A549 (cell line): ENCODE measurements at regions not wholly inside any gene's neighbourhood (a gene's known extent, or its start where the extent isn't known, plus 50 kb on each side); places are given as distances from the start of the nearest gene placed in this dataset.

Source experiments
- ATAC-seq, 2 experiments: fragments of 200-7000 bp in 1 of 2; fragments of >200 bp in 1 of 2; cut with Nextera tagmentation in 1 of 2; cut with Tn5 transposase in 1 of 2; 3 replicates each; pipeline versions ENCODE4 v1.8.0 to v1.9.1; 2018 to 2020; ENCODE audit warnings: mild to moderate bottlenecking in 1 of 2, moderate library complexity in 1 of 2
- CTCF ChIA-PET: fragments of 300-600 bp; sonication (Branson Sonifier 250); formaldehyde crosslinking; extraction: SDS; loops from one replicate; lab custom pipeline; 2021; ENCODE audit warnings: antibody characterized with exemption, inconsistent platforms; lab: Yijun Ruan, JAX
- POLR2A ChIA-PET: fragments of 350-600 bp; formaldehyde crosslinking; extraction: SDS; loops from one replicate; lab custom pipeline; 2021; ENCODE audit warnings: antibody characterized with exemption, inconsistent platforms; lab: Yijun Ruan, JAX
- DNase-seq, 2 experiments: peaks; one replicate each; pipeline versions ENCODE4 v3.0.0 to v3.0.0-alpha.2; 2011 to 2016; ENCODE audit warnings: low read depth in 1 of 2, low spot score in 1 of 2
- FAIRE-seq: peaks from 2 replicates; lab custom pipeline; 2011; peaks lifted over from hg19 to GRCh38; lab: Jason Lieb, UNC
- H3K27ac ChIP-seq, 2 experiments: fragments of >200 bp; sonication (Bioruptor Twin); formaldehyde crosslinking; 3 replicates each; pipeline ENCODE4 v1.5.1; 2016 to 2017
- H3K4me1 ChIP-seq: fragments of >200 bp; sonication (Bioruptor Twin); formaldehyde crosslinking; 3 replicates; pipeline ENCODE4 v1.6.1; 2016
- H3K4me2 ChIP-seq: fragments of >200 bp; sonication (Bioruptor Twin); formaldehyde crosslinking; 3 replicates; pipeline ENCODE4 v1.6.1; 2016
- H3K4me3 ChIP-seq: fragments of >200 bp; sonication (Bioruptor Twin); formaldehyde crosslinking; 3 replicates; pipeline ENCODE4 v1.5.1; 2016
- H3K9me3 ChIP-seq: fragments of >200 bp; sonication (Bioruptor Twin); formaldehyde crosslinking; 3 replicates; pipeline ENCODE4 v1.6.1; 2016
- CEBPB ChIP-seq, 2 experiments: fragments of >200 bp in 1 of 2; sonication (Bioruptor Twin) in 1 of 2; formaldehyde crosslinking in 1 of 2; IDR thresholded peaks; 2 replicates each; pipeline ENCODE4 v1.6.1; 2012 to 2016
- EHMT2 ChIP-seq: fragments of 200-600 bp; sonication (generic); IDR thresholded peaks from 2 replicates; pipeline ENCODE4 v1.6.1; 2016; ENCODE audit warnings: antibody characterized with exemption, low read depth, mild to moderate bottlenecking, moderate library complexity
- EP300 ChIP-seq, 2 experiments: fragments of >200 bp; sonication (Bioruptor Twin); formaldehyde crosslinking; IDR thresholded peaks; 2 replicates in 1 of 2; 3 replicates in 1 of 2; pipeline ENCODE4 v1.6.1; 2016 to 2017
- FOSL2 ChIP-seq, 2 experiments: fragments of 450-650 bp in 1 of 2; fragments of >200 bp in 1 of 2; sonication (Bioruptor Twin) in 1 of 2; formaldehyde crosslinking; IDR thresholded peaks; 2 replicates each; pipeline versions ENCODE4 v1.5.0 to v1.6.1; 2016 to 2020; ENCODE audit warnings: mild to moderate bottlenecking in 1 of 2, moderate library complexity in 1 of 2
- HDAC2 ChIP-seq: fragments of 200-600 bp; sonication (generic); IDR thresholded peaks from 2 replicates; pipeline ENCODE4 v1.6.1; 2016
- HEYL ChIP-seq: fragments of 250-450 bp; sonication (Bioruptor Pico); IDR thresholded peaks from 2 replicates; pipeline ENCODE4 v1.8.0; 2021; ENCODE audit warnings: mild to moderate bottlenecking, moderate library complexity
- HMGXB4 ChIP-seq: fragments of 250-450 bp; sonication (Bioruptor Pico); IDR thresholded peaks from 2 replicates; pipeline ENCODE4 v1.5.0; 2021; ENCODE audit warnings: mild to moderate bottlenecking, moderate library complexity, borderline replicate concordance
- HOXB5 ChIP-seq: fragments of 250-450 bp; sonication (Bioruptor Pico); IDR thresholded peaks from 2 replicates; pipeline ENCODE4 v1.5.0; 2020; ENCODE audit warnings: mild to moderate bottlenecking, moderate library complexity
- MAZ ChIP-seq: fragments of 150-350 bp; IDR thresholded peaks from 2 replicates; pipeline ENCODE4 v1.6.1; 2014; ENCODE audit warnings: antibody characterized with exemption, low read depth, low read length, borderline replicate concordance
- POLR2A ChIP-seq: IDR thresholded peaks from 2 replicates; pipeline ENCODE4 v1.6.1; 2012; ENCODE audit warnings: mild to moderate bottlenecking, low read length
- RAD21 ChIP-seq, 2 experiments: fragments of >200 bp in 1 of 2; sonication (Bioruptor Twin) in 1 of 2; formaldehyde crosslinking in 1 of 2; IDR thresholded peaks in 1 of 2; conservative IDR thresholded peaks in 1 of 2; 2 replicates in 1 of 2; 3 replicates in 1 of 2; pipeline ENCODE4 v1.6.1; 2012 to 2018; ENCODE audit warnings: inconsistent platforms in 1 of 2
- RARB ChIP-seq: fragments of 250-450 bp; sonication (Bioruptor Pico); IDR thresholded peaks from 2 replicates; pipeline ENCODE4 v1.8.0; 2021; ENCODE audit warnings: mild to moderate bottlenecking, moderate library complexity
- RFX5 ChIP-seq: fragments of 450-650 bp; IDR thresholded peaks from 2 replicates; pipeline ENCODE4 v1.7.1; 2014; ENCODE audit warnings: antibody characterized with exemption, mild to moderate bottlenecking, moderate library complexity
- RNF2 ChIP-seq: fragments of 200-600 bp; sonication (generic); IDR thresholded peaks from 2 replicates; pipeline ENCODE4 v1.6.1; 2016; ENCODE audit warnings: low read depth, mild to moderate bottlenecking, antibody characterized with exemption, moderate library complexity, borderline replicate concordance
- SREBF2 ChIP-seq: fragments of 450-650 bp; IDR thresholded peaks from 2 replicates; pipeline ENCODE4 v1.6.1; 2014; ENCODE audit warnings: mild to moderate bottlenecking, moderate library complexity
- ZSCAN20 ChIP-seq: fragments of 250-450 bp; sonication (Bioruptor Pico); IDR thresholded peaks from 2 replicates; pipeline ENCODE4 v1.8.0; 2022; ENCODE audit warnings: mild to moderate bottlenecking, moderate library complexity
- WGBS: methylation state at CpG from one replicate; pipeline ENCODE4 v1.1.6; 2017; ENCODE audit errors: missing lambda C conversion rate; 5-methylcytosine and 5-hydroxymethylcytosine counted together
- TF ChIP-seq, protein P1 (sequence below): fragments of 150-350 bp; IDR thresholded peaks from 2 replicates; pipeline ENCODE4 v1.6.1; 2014; ENCODE audit warnings: low read depth, mild to moderate bottlenecking, low read length
- TF ChIP-seq, protein P2 (sequence below): fragments of 200-600 bp; sonication (generic); IDR thresholded peaks from 2 replicates; pipeline ENCODE4 v1.6.1; 2016; ENCODE audit warnings: antibody characterized with exemption, mild to moderate bottlenecking, moderate library complexity

DNA sequence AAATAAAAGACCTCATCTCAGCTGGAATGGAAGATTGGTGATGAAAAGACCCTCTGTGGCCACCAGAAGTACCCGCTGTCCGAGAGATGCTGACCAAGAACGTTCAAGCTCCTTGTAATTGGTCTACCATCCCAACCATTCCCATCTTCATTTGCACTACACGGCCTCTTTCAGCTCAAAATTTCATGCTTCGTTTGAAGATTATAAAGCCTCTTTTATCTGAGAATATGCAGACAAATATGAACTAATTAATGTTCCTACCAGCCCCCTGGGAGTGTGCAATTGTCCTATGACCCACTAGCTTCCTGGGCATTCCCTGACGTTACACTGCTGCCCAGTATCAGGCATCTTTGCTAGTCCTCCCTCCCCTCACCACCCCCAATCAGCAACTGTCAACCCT, 583.7 kb downstream of the MID1IP1 start:
- Histone ChIP-seq H3K4me1 (no peaks in the 10 kb centered on the region), H3K4me3 (no peak overlapping the region), H3K27ac (no peak overlapping the region), H3K9me3 (no peaks in the 10 kb centered on the region), H3K4me2 (no peak overlapping the region)
- DNase-seq, result no peak
- POLR2A ChIA-PET, result no interaction called here
- 12% methylated on average over 6 of the region's 6 CpGs for WGBS
- CTCF ChIA-PET, result no interaction called here
- no peak for ATAC-seq
- FAIRE-seq, result no peak
- TF ChIP-seq, protein P1, sequence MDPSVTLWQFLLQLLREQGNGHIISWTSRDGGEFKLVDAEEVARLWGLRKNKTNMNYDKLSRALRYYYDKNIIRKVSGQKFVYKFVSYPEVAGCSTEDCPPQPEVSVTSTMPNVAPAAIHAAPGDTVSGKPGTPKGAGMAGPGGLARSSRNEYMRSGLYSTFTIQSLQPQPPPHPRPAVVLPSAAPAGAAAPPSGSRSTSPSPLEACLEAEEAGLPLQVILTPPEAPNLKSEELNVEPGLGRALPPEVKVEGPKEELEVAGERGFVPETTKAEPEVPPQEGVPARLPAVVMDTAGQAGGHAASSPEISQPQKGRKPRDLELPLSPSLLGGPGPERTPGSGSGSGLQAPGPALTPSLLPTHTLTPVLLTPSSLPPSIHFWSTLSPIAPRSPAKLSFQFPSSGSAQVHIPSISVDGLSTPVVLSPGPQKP, result no peak
- TF ChIP-seq RFX5 (no peak), ZSCAN20 (no peak), SREBF2 (no peak), MAZ (no peak), HEYL (no peak)

GRCh38 chrX:39388730-39389129, 587.5 kb downstream of the MID1IP1 start:
- H3K4me3 ChIP-seq, result no peak overlapping the region
- no peaks in the 10 kb centered on the region for H3K9me3 ChIP-seq
- WGBS, result 0% methylated on average over 1 of the region's 2 CpGs
- no peaks in the 10 kb centered on the region for H3K4me1 ChIP-seq
- TF ChIP-seq, protein P2, sequence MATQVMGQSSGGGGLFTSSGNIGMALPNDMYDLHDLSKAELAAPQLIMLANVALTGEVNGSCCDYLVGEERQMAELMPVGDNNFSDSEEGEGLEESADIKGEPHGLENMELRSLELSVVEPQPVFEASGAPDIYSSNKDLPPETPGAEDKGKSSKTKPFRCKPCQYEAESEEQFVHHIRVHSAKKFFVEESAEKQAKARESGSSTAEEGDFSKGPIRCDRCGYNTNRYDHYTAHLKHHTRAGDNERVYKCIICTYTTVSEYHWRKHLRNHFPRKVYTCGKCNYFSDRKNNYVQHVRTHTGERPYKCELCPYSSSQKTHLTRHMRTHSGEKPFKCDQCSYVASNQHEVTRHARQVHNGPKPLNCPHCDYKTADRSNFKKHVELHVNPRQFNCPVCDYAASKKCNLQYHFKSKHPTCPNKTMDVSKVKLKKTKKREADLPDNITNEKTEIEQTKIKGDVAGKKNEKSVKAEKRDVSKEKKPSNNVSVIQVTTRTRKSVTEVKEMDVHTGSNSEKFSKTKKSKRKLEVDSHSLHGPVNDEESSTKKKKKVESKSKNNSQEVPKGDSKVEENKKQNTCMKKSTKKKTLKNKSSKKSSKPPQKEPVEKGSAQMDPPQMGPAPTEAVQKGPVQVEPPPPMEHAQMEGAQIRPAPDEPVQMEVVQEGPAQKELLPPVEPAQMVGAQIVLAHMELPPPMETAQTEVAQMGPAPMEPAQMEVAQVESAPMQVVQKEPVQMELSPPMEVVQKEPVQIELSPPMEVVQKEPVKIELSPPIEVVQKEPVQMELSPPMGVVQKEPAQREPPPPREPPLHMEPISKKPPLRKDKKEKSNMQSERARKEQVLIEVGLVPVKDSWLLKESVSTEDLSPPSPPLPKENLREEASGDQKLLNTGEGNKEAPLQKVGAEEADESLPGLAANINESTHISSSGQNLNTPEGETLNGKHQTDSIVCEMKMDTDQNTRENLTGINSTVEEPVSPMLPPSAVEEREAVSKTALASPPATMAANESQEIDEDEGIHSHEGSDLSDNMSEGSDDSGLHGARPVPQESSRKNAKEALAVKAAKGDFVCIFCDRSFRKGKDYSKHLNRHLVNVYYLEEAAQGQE, result no peak
- TF ChIP-seq EHMT2 (no peak), EP300 (IDR thresholded peaks at IDR 0.05) (no peak), HEYL (no peak), HMGXB4 (no peak), HOXB5 (CRISPR knock-in tag) (no peak), HDAC2 (no peak), RNF2 (no peak), POLR2A (no peak), RARB (no peak), CEBPB (IDR thresholded peaks at IDR 0.05) (no peak), FOSL2 (IDR thresholded peaks at IDR 0.05) (no peak), FOSL2 (CRISPR knock-in tag; IDR thresholded peaks at IDR 0.05) (no peak), RAD21 (conservative IDR thresholded peaks at IDR 0.05 in 1 of 2, IDR thresholded peaks at IDR 0.05 in 1 of 2) (no peak)
- ChIA-PET CTCF (no interaction called here), POLR2A (no interaction called here)
- no peak overlapping the region for H3K4me2 ChIP-seq
- DNase-seq, result no peak
- FAIRE-seq, result no peak
- H3K27ac ChIP-seq, result no peak overlapping the region
- no peak for ATAC-seq
